ENCODE measurements at regions not wholly inside any gene's neighbourhood (a gene's known extent, or its start where the extent isn't known, plus 50 kb on each side); places are given as distances from the start of the nearest gene placed in this dataset.

GRCh38 chr4:104166749-104167148 lies 327.9 kb downstream of the CXXC4 start:
- no peak for TF ChIP-seq CTCF (IDR thresholded peaks at IDR 0.05)
- TF ChIP-seq POLR2A (IDR thresholded peaks at IDR 0.05), result no peak
